B cell (primary cell): ENCODE measurements at regions not wholly inside any gene's neighbourhood (a gene's known extent, or its start where the extent isn't known, plus 50 kb on each side); places are given as distances from the start of the nearest gene placed in this dataset.

Experiments
- EZH2 ChIP-seq: IDR thresholded peaks from 2 replicates; pipeline ENCODE4 v1.6.1; 2012; ENCODE audit warnings: borderline replicate concordance, low read depth, mild to moderate bottlenecking, moderate library complexity, low read length; ENCODE audit not compliant: insufficient read depth, poor library complexity, severe bottlenecking
- TF ChIP-seq, protein P1 (sequence below): fragments of 200-600 bp; IDR thresholded peaks from one replicate; pipeline ENCODE4 v1.8.0; 2022; ENCODE audit warnings: antibody characterized with exemption, mild to moderate bottlenecking

DNA sequence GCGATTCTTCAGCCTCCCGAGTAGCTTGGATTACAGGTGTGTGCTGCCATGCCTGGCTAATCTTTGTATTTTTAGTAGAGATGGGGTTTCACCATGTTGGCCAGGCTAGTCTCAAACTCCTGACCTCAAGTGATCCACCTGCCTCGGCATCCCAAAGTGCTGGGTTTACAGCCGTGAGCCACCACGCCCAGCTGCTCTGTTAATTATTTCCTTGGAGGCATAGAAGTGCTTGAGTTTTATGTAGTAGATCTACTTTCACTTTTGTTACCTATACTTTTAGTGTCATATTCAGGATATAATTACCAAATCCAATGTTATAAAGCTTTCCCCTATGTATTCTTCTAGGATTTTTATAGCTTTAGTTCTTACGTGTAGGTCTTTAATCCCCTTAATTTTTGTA is 1093.0 kb downstream of the GATA3 start:
- TF ChIP-seq, protein P1, sequence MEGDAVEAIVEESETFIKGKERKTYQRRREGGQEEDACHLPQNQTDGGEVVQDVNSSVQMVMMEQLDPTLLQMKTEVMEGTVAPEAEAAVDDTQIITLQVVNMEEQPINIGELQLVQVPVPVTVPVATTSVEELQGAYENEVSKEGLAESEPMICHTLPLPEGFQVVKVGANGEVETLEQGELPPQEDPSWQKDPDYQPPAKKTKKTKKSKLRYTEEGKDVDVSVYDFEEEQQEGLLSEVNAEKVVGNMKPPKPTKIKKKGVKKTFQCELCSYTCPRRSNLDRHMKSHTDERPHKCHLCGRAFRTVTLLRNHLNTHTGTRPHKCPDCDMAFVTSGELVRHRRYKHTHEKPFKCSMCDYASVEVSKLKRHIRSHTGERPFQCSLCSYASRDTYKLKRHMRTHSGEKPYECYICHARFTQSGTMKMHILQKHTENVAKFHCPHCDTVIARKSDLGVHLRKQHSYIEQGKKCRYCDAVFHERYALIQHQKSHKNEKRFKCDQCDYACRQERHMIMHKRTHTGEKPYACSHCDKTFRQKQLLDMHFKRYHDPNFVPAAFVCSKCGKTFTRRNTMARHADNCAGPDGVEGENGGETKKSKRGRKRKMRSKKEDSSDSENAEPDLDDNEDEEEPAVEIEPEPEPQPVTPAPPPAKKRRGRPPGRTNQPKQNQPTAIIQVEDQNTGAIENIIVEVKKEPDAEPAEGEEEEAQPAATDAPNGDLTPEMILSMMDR, result no peak
- no peak for TF ChIP-seq EZH2
